Sigmoid colon (tissue), 4 donors: ENCODE measurements at regions not wholly inside any gene's neighbourhood (a gene's known extent, or its start where the extent isn't known, plus 50 kb on each side); places are given as distances from the start of the nearest gene placed in this dataset.

Experiments used
- CTCF ChIP-seq, 4 experiments: fragments of 450-650 bp in 3 of 4; fragments of 200-600 bp in 1 of 4; IDR thresholded peaks; one replicate each; pipeline ENCODE4 v1.5.1; 2016 to 2019; ENCODE audit warnings: antibody characterized with exemption in 4 of 4, mild to moderate bottlenecking in 3 of 4, moderate library complexity in 2 of 4
- EP300 ChIP-seq, 4 donors: sonication (generic); formaldehyde crosslinking; IDR thresholded peaks; one replicate each; pipeline ENCODE4 v1.6.1; 2017; ENCODE audit warnings: antibody characterized with exemption in 4 of 4
- POLR2A ChIP-seq, 2 donors: fragments of 450-650 bp; IDR thresholded peaks; one replicate each; pipeline ENCODE4 v1.6.1; 2016; ENCODE audit warnings: antibody characterized with exemption in 2 of 2, mild to moderate bottlenecking in 2 of 2, moderate library complexity in 2 of 2
- POLR2AphosphoS5 ChIP-seq, 4 donors: sonication (generic); formaldehyde crosslinking; IDR thresholded peaks; one replicate each; pipeline ENCODE4 v1.6.1; 2017; ENCODE audit warnings: antibody characterized with exemption in 4 of 4

DNA sequence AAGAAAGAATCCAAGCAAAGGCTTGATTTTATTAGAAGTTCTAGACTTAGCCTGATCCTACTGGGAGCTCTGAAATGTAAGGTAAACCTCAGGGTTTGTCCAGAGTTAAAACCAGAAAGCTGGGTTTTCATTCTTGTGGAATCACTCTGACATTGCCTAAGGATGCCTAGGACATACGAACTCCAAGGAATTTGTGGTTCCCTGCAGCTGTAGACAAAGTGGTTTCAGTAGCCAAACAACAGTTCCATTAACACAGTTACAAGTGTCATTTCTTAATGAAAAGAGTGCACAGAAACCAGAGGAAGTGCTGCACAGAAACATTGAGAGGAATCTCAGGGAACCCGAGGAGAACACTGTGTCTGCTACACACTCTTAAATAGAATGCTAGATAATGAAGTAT is 221.4 kb upstream of the ST6GAL2 start:
- TF ChIP-seq CTCF (IDR thresholded peaks at IDR 0.05) (no peak), POLR2AphosphoS5 (IDR thresholded peaks at IDR 0.05) (no peak), POLR2A (IDR thresholded peaks at IDR 0.05) (no peak), EP300 (IDR thresholded peaks at IDR 0.05) (no peak)
